GM10266 (cell line): ENCODE measurements at regions not wholly inside any gene's neighbourhood (a gene's known extent, or its start where the extent isn't known, plus 50 kb on each side); places are given as distances from the start of the nearest gene placed in this dataset.

Experiments
- DNase-seq: peaks from one replicate; pipeline ENCODE4 v3.0.0; 2012; ENCODE audit errors: extremely low spot score
- TF ChIP-seq, protein P1 (sequence below): IDR thresholded peaks from 2 replicates; pipeline ENCODE4 v1.5.1; 2012; ENCODE audit warnings: mild to moderate bottlenecking, low read depth; ENCODE audit not compliant: control insufficient read depth, insufficient read depth; ENCODE audit errors: missing control alignments

- DNase-seq, result no peak
- TF ChIP-seq, protein P1, sequence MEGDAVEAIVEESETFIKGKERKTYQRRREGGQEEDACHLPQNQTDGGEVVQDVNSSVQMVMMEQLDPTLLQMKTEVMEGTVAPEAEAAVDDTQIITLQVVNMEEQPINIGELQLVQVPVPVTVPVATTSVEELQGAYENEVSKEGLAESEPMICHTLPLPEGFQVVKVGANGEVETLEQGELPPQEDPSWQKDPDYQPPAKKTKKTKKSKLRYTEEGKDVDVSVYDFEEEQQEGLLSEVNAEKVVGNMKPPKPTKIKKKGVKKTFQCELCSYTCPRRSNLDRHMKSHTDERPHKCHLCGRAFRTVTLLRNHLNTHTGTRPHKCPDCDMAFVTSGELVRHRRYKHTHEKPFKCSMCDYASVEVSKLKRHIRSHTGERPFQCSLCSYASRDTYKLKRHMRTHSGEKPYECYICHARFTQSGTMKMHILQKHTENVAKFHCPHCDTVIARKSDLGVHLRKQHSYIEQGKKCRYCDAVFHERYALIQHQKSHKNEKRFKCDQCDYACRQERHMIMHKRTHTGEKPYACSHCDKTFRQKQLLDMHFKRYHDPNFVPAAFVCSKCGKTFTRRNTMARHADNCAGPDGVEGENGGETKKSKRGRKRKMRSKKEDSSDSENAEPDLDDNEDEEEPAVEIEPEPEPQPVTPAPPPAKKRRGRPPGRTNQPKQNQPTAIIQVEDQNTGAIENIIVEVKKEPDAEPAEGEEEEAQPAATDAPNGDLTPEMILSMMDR, result no peak
Observed at GRCh38 chr14:34243401-34243800, 218.6 kb downstream of the SPTSSA start.

DNA sequence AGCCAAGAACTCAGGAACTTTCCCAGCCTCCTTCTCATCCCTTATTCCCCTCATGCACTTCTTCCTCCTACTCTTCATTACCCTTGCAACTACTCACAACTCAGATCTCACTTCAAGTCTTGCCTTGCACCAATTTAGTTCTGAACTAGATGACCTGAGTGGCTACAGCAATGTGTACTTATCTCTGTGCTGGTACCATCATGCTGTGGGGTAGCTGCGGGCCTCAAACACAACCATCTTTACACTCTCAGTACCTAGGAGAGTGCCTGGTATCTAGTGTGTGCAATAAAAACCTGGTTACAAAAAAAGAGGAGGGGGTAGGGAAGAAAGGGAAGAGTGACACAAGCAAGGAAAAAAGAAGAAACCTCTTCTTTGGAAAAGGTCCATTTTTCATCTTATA is 219.0 kb downstream of the SPTSSA start:
- no peak for DNase-seq
- TF ChIP-seq, protein P1, result no peak

GRCh38 chr14:34241185-34241711 is 220.8 kb downstream of the SPTSSA start:
- DNase-seq, result no peak

GRCh38 chr14:34238610-34239009 is 223.4 kb downstream of the SPTSSA start:
- TF ChIP-seq, protein P1, result no peak
- no peak for DNase-seq

More at GRCh38 chr14:34241185-34241711, 220.8 kb downstream of the SPTSSA start:
- TF ChIP-seq, protein P1, result no peak

GRCh38 chr14:34237677-34238076 is 224.4 kb downstream of the SPTSSA start:
- TF ChIP-seq, protein P1, result no peak
- no peak for DNase-seq

- TF ChIP-seq, protein P1, result no peak
- DNase-seq, result no peak
Observed at GRCh38 chr14:34237081-34237480, 225.0 kb downstream of the SPTSSA start.

- no peak for DNase-seq
- TF ChIP-seq, protein P1, result no peak
Observed at GRCh38 chr14:34235643-34236300, 226.3 kb downstream of the SPTSSA start.
